HG03571 (cell line): ENCODE measurements at regions not wholly inside any gene's neighbourhood (a gene's known extent, or its start where the extent isn't known, plus 50 kb on each side); places are given as distances from the start of the nearest gene placed in this dataset.
"Not testable (repeated sequence)": the region's sequence is repeated elsewhere in the genome, so short reads cannot be mapped to it uniquely, and the experiment has no call there.

Source experiments
- ATAC-seq: cut with Tn5 transposase; IDR thresholded peaks from one replicate; pipeline ENCODE4 v1.9.1; 2021; ENCODE audit not compliant: unreplicated experiment

- ATAC-seq = no peak
Observed at GRCh38 chr17:5943982-5944381, 126.2 kb upstream of the WSCD1 start.

- no peak for ATAC-seq
Observed at GRCh38 chr17:5947701-5948180, 122.4 kb upstream of the WSCD1 start.

- no peak for ATAC-seq
Observed at GRCh38 chr17:5948811-5949210, 121.4 kb upstream of the WSCD1 start.

GRCh38 chr17:5950878-5951277, 119.3 kb upstream of the WSCD1 start:
- ATAC-seq = no peak

- ATAC-seq = no peak
Observed at GRCh38 chr17:5951912-5952311, 118.3 kb upstream of the WSCD1 start.

- ATAC-seq = no peak
Observed at GRCh38 chr17:5952518-5952917, 117.7 kb upstream of the WSCD1 start.

- no peak for ATAC-seq
Observed at GRCh38 chr17:5955764-5956163, 114.4 kb upstream of the WSCD1 start.

- no peak for ATAC-seq
Observed at GRCh38 chr17:5958850-5959249, 111.3 kb upstream of the WSCD1 start.

GRCh38 chr17:5962371-5962770, 107.8 kb upstream of the WSCD1 start:
- ATAC-seq = no peak

GRCh38 chr17:5971969-5972368, 98.2 kb upstream of the WSCD1 start:
- ATAC-seq = no peak

GRCh38 chr17:5973410-5973809, 96.8 kb upstream of the WSCD1 start:
- no peak for ATAC-seq

GRCh38 chr17:5975661-5976060, 94.5 kb upstream of the WSCD1 start:
- no peak for ATAC-seq

GRCh38 chr17:5976251-5976650, 93.9 kb upstream of the WSCD1 start:
- no peak for ATAC-seq

- ATAC-seq = no peak
Observed at GRCh38 chr17:5978496-5978895, 91.7 kb upstream of the WSCD1 start.

GRCh38 chr17:5980941-5981340, 89.2 kb upstream of the WSCD1 start:
- no peak for ATAC-seq

- ATAC-seq = no peak
Observed at GRCh38 chr17:5986644-5987043, 83.5 kb upstream of the WSCD1 start.

- ATAC-seq = no peak
Observed at GRCh38 chr17:6000426-6000825, 69.8 kb upstream of the WSCD1 start.

GRCh38 chr17:6003221-6003620, 67.0 kb upstream of the WSCD1 start:
- ATAC-seq = not testable (repeated sequence)

- ATAC-seq = no peak
Observed at GRCh38 chr17:6005939-6006338, 64.2 kb upstream of the WSCD1 start.

GRCh38 chr17:6011206-6011605, 59.0 kb upstream of the WSCD1 start:
- ATAC-seq = no peak

GRCh38 chr17:6018788-6019187, 51.4 kb upstream of the WSCD1 start:
- ATAC-seq = no peak

GRCh38 chr17:6019959-6020358, 50.2 kb upstream of the WSCD1 start:
- ATAC-seq = no peak

- ATAC-seq = no peak
Observed at GRCh38 chr17:6020376-6021010, 49.7 kb upstream of the WSCD1 start.
